BJ (cell line): ENCODE measurements at regions not wholly inside any gene's neighbourhood (a gene's known extent, or its start where the extent isn't known, plus 50 kb on each side); places are given as distances from the start of the nearest gene placed in this dataset.

Source experiments
- CTCF ChIA-PET: fragments of 350-600 bp; formaldehyde crosslinking; extraction: SDS; loops from one replicate; lab custom pipeline; 2021; ENCODE audit warnings: antibody characterized with exemption, inconsistent platforms; lab: Yijun Ruan, JAX
- POLR2A ChIA-PET: fragments of 300-600 bp; sonication (Branson Sonifier 250); formaldehyde crosslinking; extraction: SDS; loops from one replicate; lab custom pipeline; 2021; ENCODE audit warnings: antibody characterized with exemption; lab: Charles Lee
- DNase-seq: peaks from one replicate; pipeline ENCODE4 v3.0.0-alpha.2; 2011; ENCODE audit warnings: low read depth
- H3K27me3 ChIP-seq: 2 replicates; pipeline ENCODE4 v1.6.0; 2011; ENCODE audit warnings: low read length; ENCODE audit not compliant: control insufficient read depth, insufficient read depth
- H3K36me3 ChIP-seq: 2 replicates; pipeline ENCODE4 v1.5.1; 2011; ENCODE audit warnings: low read length; ENCODE audit not compliant: control insufficient read depth, insufficient read depth
- H3K4me3 ChIP-seq: 2 replicates; pipeline ENCODE4 v1.5.1; 2011; ENCODE audit warnings: low read depth, mild to moderate bottlenecking, control low read depth, low read length
- TF ChIP-seq, protein P1 (sequence below): IDR thresholded peaks from 2 replicates; pipeline ENCODE4 v1.5.1; 2011; ENCODE audit warnings: low read depth, mild to moderate bottlenecking, control low read depth, inconsistent platforms, low read length, moderate library complexity; ENCODE audit not compliant: insufficient read depth

DNA sequence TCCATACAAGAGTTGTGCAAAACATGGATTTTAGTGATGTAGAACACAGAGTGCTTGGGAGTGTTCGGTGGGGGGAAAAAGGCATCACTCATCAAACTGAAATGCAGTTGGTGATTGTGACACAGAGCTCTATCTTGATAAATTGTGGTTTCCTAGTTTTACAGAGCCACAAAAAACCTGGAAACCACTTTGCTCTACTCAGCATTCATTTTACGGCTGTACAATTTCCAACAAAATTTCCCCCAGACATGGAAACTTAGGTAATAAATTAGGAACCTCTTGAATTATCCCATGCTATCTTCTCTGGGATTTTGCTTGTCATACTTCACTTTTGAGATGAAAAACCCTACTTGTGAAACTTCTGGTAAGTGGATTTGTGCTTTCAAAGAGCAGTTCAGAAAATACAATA is 614.9 kb upstream of the FZD8 start:
- Histone ChIP-seq H3K36me3 (no peaks in the 10 kb centered on the region), H3K27me3 (no peaks in the 10 kb centered on the region), H3K4me3 (no peak overlapping the region)
- ChIA-PET CTCF (no interaction called here), POLR2A (interaction anchor here (0.6 kb wide), 1 partner anchor 13 kb away, joined by 8 read pairs; no protein-coding TSS in a partner anchor)
- DNase-seq: no peak
- TF ChIP-seq, protein P1, sequence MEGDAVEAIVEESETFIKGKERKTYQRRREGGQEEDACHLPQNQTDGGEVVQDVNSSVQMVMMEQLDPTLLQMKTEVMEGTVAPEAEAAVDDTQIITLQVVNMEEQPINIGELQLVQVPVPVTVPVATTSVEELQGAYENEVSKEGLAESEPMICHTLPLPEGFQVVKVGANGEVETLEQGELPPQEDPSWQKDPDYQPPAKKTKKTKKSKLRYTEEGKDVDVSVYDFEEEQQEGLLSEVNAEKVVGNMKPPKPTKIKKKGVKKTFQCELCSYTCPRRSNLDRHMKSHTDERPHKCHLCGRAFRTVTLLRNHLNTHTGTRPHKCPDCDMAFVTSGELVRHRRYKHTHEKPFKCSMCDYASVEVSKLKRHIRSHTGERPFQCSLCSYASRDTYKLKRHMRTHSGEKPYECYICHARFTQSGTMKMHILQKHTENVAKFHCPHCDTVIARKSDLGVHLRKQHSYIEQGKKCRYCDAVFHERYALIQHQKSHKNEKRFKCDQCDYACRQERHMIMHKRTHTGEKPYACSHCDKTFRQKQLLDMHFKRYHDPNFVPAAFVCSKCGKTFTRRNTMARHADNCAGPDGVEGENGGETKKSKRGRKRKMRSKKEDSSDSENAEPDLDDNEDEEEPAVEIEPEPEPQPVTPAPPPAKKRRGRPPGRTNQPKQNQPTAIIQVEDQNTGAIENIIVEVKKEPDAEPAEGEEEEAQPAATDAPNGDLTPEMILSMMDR: no peak

DNA sequence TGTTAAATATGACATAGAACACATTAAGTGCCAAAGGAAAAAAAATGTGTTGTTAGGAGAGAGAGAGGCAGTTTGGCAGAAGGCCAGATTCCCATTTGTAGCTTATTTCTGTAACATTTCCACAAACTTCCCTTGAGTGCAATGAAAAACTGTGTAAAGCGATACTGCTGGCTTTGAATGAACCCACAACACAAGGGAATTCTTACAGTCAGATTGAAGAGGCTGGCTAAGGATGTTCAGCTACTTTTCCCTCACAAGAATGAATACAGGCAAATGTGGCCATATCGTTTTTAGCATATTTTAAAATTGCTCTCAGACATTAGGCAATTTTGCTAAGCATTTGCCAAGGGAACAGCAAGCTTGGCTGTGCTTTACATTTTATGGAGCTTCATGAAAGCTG is 614.1 kb upstream of the FZD8 start:
- Histone ChIP-seq H3K4me3 (no peak overlapping the region), H3K36me3 (no peaks in the 10 kb centered on the region), H3K27me3 (no peaks in the 10 kb centered on the region)
- ChIA-PET POLR2A (no interaction called here), CTCF (no interaction called here)
- TF ChIP-seq, protein P1: no peak
- no peak for DNase-seq

DNA sequence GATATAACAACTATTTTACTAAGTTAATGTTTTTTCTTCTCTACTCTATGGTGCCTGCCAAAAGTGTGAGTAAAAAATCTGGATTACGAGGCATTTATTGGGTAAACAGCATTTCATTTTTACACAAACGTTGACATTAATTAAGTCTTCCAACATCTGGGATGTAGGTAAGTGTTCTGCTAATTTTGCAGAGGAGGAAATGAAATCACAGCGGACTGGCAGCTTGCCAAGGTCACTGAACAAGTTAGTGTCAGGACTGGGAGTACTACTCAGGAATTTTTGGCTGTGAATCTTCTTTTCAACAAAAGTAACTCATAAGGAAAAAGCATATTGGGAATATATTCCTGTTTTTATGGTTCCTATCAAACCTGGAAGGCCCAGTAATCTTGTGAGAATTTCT is 612.1 kb upstream of the FZD8 start:
- no peaks in the 10 kb centered on the region for H3K27me3 ChIP-seq
- no peak overlapping the region for H3K4me3 ChIP-seq
- TF ChIP-seq, protein P1: no peak
- ChIA-PET POLR2A (no interaction called here), CTCF (no interaction called here)
- no peak for DNase-seq
- H3K36me3 ChIP-seq: no peaks in the 10 kb centered on the region

DNA sequence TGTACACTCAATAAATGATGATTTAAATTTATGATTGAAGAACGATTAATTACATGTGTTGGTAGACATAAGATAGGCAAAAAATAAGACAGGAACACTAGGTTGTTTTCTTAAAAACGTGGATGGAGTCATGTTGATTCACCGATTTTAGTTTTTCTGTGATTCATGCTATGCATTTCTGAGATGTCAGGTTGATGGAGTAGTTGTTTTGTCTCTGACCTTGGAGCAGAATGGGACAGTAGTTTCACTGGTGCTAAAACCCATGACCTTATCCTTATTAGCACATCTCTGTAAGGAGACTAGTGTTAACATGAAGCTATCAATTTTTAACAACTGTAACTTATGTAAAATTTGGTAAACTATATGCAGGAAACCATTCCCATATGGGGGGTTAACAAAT is 611.6 kb upstream of the FZD8 start:
- Histone ChIP-seq H3K4me3 (no peak overlapping the region), H3K27me3 (no peaks in the 10 kb centered on the region), H3K36me3 (no peaks in the 10 kb centered on the region)
- no peak for DNase-seq
- ChIA-PET CTCF (no interaction called here), POLR2A (no interaction called here)
- TF ChIP-seq, protein P1: no peak

DNA sequence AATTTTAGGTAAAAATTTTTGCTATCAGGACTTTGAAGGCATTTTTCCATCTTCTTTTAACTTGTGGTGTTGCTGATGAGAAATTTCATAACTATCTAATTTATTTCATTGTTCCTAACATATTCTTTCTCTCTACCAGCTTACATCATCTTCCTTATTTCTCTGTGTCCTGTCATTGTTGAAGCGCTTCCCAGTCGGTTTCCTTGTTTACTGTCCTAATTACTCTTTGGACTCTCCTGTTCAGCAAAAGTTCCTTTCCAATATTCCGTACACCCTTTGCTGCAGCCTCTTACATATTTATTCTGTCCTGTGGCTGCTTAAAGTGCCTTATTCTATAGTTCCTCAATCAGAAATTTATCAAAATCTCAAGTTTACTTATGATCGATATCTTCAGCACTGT is 609.0 kb upstream of the FZD8 start:
- Histone ChIP-seq H3K36me3 (no peaks in the 10 kb centered on the region), H3K27me3 (no peaks in the 10 kb centered on the region), H3K4me3 (no peak overlapping the region)
- TF ChIP-seq, protein P1: no peak
- DNase-seq: no peak
- ChIA-PET CTCF (no interaction called here), POLR2A (no interaction called here)
